GM19035 (cell line): ENCODE measurements at regions not wholly inside any gene's neighbourhood (a gene's known extent, or its start where the extent isn't known, plus 50 kb on each side); places are given as distances from the start of the nearest gene placed in this dataset.

ENCODE experiments used
- ATAC-seq: cut with Tn5 transposase; IDR thresholded peaks from one replicate; pipeline ENCODE4 v1.9.1; 2021; ENCODE audit not compliant: unreplicated experiment

DNA sequence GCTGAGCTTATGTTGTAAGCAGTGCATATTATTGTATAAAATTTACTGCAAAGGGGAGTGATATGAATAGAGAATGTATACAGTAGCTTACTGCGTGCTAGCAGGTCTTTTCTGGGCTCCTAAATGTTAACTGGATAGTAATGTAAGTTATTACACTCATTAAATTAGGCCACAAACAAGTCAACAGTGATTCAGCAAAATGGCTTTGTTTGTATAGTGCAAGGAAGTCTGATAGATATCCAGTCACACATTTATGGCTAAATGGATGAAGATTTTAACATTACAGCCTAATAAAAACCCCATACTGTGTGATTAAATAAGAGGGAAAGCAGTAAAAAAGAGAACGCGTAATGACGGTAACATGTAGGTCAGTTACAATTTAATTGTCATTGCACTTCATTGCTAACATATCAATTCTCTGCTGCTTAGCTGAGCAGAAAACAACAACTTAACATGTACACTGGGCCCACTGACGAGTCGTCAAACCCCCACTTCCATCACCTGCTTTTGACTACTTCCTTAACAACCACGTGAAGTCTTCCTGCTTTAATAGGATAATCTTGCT, 665.0 kb upstream of the FANCL start:
- no peak for ATAC-seq

DNA sequence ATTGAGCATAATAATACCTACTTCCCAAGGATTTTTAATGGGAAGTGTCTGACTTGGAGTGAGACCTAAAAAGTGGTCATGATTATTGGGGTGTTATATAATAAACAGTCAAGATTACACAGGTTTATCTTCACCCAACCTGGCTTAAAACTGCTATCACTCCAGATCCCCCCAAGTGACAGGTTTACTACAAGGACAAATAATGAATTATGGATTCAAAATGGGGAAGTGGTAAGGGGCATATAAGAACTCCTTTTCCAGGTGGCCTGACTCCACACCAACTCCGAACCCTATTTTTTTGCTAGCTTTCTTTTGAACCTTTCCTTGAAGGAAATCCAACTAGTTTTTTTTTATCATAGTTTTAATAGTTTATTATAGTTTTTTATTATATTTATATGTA, 663.0 kb upstream of the FANCL start:
- ATAC-seq: no peak

DNA sequence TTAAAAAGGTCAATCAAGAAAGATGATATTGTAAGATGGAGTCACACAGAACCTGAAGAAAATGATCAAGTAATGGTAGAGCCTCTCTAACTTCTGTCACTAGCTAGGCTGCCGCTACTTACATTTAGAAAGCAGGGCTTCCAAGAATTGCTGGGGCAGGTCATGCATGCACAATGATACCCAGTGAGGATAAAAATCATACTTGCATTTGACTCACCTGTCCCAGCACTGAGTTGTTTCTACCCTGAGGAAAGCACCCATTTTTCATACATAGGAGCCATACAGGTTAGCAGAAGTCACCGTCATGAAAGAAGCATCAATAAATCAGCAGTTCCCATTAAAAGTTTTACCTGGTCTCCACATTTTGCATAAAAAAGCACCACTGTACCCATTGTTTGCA, 662.3 kb upstream of the FANCL start:
- no peak for ATAC-seq

DNA sequence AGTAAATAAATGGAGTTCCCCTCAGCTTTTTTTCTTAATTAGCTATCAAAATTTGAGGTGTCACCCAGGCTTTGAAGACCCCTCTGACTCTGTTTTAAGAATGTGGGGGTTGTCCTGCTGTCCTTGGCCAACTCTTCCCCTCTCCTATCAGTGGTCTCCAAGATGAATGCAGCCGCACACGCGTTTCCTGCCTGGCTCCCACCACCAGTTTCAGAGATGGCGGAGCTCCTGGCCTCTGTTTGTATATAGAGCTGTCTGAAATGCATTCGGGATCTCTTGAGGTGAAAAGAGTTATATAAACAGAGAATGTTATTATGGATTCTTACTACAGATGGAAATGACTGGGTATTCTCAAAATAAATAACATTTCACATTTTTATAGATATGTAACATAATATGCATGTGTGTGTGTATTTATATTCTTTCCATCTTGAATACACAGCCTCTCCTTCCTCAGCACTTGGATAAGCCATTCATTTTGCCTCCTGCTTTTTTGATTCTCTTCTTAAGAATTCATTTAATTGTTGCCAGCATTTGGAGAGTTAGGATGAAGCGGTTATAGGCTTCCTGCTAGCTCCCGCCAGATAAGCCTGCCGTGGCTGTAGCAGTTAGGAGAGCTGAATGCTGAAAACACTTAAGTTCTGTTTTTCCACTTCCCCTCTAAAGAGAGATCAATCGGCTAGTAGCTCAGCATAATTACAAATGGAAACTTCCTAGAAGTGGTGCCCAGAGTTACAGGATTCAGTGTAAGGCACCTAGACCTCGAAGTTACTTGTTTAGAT, 659.3 kb upstream of the FANCL start:
- no peak for ATAC-seq

DNA sequence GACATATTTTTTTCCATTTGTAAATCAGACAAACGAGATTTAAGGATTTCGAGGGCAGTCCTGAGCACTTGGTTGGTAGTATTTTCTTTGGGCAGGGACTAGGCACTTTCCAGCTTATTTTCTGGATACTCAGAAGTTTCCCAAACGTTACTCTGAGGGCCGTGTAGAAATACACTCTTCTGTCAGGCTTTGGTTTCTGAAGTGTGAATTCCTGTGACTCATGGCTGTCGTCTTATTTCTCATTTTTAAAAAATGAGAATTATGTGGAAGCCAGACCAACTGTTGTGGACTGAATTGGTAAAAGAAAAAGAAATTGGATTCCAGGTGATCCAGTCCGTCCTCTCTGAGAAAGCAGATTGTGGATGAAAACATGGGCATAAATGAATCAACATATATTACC, 658.6 kb upstream of the FANCL start:
- no peak for ATAC-seq

DNA sequence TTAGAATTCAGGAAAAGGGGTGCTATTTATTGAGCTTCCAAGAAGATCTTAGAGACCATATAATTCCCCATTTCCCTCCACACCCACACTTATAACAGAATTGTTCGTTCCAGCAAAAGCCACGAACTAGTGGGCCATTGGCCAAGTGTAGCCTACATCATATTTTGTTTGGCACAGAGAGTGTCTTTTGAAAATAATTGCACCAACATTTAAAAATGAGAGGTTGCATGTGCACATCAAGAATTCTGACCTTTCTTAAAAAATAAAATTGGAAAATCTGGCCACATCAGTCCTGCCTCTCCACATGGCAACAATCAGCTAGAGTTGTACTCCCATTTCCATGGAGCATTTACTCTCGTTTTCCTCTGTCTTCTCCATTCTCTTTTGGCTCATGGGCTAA, 655.5 kb upstream of the FANCL start:
- ATAC-seq: no peak

DNA sequence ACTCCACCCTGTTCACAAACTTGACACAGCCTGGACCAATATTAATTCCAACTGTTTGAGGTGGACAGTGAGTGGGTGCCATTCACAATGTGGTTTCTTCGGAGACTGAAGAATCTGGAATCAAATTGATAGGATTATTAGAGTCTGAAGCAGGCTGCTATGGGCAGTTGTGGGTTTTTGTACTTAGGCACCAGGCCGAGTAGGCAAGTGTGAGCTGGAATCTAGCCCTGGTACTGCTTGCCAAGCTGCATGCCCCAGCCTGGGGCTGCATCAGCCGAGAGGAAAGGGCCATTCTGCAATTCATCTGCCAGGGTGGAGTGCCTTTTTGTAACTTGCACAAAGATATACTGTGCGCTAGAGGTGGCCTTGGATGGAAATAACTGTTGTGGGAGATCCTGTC, 654.7 kb upstream of the FANCL start:
- no peak for ATAC-seq

DNA sequence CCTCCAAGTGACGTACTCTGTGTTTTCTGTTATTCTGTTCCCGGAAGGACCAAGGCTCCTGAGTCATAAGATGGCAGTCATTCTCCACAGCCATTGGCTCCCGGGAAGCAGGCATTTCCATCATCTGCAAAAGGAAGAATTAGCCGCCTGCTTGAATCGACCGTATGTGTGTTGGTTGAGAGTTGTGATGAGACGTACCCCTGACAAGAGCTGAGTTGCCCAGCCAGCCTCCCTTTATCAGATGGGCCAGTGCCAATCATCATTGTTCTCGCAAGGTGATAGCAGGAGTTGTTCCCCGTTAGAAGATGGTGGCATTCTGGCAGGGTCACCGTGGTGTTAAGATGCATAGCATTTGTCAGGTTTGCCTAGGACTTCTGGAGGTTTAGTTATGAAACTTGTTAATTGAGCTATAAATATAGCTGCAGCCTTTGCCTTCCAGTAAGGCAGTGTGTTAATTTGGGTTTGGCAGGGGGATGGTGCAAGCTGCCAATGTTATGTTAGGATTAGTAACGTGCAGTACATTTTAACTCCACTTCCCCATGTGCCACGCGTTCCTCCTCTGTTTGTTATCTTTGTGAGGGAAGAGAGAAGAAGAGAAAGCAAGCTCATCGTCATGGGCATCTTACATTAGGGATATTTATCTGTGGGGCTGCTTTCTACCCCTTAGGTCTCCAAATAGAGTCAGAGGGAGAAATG, 652.7 kb upstream of the FANCL start:
- ATAC-seq: no peak

DNA sequence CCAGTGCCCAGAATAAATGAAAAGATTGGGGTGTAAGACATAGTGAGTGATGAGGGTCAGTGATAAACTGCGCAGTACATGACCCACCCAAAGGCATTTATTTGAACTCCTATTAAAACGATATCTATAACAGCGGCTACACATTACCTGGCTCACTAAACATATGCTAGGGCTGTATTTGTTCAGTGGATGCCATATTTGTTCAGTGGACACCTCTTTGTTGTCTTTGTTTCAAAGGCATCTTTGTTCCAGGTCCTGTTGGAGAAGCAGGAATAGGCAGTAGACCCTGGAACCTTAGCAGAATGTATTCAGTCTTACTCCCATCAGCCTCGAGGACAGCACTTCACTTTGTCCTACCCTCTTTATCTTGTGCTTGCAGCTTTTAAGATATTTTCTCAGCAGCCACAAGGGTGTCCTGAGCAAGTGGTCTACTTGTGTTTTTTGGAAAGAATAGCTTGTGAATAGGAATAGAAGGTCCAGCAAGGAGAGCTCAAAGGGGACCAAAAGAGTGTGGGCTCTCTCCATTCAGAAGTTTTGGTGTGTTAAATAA, 650.8 kb upstream of the FANCL start:
- ATAC-seq: no peak

DNA sequence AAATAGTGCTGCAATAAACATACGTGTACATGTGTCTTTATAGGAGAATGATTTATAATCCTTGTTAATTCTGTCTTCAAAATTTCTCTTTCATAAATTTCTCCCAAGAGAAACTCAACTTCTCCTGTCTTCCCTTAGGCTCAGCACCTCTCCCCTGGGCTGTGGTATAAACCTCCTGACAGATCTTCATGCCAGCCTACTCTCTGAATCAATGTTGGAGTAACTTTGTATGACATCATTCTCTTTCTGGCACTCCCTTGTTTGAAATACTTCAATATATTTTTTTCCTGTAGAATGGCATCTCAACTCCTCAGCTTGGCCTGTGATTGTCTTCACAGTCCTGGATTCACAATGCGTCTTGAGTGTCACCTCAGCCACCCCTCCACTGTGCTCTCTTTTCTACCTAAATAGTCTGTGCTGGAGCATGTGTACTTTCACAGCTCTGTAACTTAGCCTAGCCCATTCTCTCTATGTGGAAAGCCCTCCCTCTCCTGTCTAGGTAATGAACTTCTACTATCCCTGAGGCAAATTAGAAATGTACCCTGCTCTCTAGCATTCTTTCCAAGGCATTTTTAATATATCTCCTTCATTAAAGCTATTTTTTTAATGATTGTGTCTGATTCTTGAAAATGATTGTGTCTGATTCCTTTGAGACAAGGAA, 649.9 kb upstream of the FANCL start:
- no peak for ATAC-seq

DNA sequence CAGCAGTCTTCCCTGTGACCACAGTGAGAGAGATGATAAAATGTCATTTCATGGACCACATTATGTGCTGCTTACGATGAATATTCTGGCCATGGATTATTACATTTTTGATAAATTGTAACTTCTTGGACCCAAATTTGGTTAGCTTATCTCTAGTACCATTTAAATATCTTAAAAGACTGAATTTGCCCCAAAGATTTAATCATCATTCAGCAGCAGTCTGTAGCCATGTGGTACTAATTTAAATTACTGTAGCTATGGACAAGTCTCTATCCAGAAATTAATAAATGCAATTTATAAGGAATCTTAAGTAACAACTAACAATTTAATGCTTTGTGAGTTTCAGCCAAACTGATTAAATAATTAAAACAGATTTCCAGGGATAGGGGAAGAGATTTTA, 644.9 kb upstream of the FANCL start:
- no peak for ATAC-seq

DNA sequence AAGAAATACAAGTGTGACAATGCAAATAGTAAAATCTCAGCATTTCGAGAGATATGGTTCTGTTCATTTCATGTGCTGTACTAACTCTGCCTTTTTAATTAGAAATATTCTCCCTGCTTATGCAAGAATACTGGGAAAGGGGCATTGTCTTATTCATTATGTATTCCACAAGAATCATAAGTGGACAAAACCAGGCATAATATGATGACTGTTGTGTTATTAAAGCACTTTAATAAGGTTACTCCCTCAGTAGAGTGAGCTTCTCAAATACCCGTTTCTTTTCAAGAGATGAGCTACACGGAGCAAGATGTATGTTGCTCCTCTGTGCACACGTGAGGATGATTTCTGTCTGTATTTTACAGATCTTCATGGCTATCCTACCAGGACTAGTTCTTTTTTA, 638.7 kb upstream of the FANCL start:
- no peak for ATAC-seq

DNA sequence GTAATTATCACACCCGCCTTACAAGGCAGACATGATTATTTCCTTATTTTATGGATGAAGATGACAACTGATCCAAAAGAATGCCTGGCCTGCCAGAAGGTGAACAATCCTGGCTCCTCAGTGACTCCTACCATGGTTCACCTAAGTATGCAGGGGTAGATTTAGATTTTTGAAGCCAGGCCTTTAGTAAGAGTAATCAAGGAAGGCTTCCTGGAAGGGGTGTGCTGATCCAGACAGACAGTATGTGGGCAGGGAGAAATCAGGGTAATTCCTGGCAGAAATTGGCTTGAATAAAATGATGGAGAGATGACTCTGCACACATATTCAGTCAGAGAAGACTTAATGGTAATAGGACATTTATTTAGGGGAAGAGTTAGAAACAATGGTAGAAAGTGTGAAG, 637.7 kb upstream of the FANCL start:
- ATAC-seq: no peak

DNA sequence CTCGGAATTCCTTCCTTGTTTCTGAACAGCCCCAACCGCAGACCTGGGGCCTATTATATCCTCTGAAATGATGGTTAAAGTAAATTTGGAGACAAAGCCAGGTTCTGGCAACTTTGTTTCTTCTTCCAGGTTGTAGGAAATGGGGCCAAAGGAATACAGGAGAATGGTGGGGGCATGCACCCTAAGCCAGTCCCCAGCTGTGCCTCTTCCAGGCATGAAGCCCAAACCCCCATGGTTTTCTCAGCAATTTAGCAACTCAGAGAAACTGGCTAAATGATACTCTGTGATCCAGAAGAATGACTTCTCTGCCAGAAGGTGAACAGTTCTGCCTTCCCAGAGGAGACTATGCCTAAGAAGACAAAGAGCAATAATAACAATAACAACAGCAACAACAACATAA, 635.0 kb upstream of the FANCL start:
- ATAC-seq: no peak

DNA sequence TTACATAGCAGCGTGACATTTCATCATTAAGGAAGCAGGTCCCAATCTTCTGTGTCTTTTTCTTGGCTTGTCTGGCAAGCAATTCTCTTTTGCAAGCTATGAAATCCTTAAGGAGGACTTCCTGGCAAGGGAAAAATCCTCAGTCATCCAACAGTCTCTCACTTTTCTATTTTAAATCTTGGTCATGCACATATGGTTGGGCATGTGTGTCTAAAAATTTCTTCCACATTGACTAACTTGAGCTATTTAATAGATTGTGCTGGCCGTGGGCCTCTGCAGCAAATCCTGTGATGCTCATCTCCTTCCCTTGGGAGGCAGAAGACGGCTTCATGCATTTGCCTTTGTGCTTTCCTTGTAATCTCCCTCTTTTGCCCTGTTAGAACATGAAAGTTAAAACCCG, 634.3 kb upstream of the FANCL start:
- ATAC-seq: no peak

DNA sequence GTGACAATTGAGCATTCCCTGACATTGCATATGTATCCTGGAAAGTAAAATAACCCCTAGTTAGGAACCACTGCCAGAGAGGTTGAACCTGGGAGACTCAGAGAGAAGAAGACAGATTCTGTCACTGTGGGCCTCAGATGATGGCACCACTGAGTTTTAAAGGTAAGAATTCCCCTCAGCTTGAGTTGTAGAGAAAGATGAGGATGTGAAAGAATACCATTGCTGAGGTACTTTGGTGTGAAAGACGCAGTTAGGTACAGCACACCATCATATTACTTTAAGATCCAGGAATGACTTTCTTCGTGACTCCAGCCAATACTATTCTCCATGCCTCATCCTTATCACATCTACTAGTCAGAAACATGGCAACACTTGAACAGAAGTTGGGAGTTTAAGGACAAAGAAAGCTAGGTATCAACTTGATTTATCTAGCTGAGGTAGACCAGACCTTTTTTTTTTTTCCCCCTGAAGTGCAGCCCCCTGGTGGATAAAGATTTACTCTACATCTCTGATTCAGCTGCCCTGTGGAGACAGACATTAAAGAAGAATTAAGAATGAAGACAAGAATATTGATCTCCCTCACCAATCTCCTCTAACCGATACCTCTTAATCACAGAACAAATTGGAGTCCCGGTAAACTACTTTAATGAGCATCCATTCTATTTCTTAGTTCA, 630.5 kb upstream of the FANCL start:
- no peak for ATAC-seq

DNA sequence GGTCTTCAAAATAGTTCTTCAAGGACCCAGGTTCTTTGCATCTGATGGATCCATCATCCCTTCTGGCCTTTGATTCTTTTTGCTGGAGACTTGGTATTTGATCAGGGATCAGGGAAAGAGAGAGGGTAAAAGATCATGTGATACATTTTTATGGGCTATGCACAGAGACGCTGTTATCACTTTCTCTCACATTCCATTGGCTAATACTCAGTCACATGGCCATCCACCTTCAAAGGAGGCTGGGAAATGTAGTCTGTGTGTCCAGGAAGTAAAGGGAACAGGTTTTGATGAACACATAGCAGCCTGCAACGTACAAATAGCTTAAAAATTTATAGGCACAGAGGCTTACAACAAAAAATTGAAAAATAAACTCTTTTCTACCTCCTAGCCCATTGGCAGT, 629.6 kb upstream of the FANCL start:
- ATAC-seq: peak; percentile 76

DNA sequence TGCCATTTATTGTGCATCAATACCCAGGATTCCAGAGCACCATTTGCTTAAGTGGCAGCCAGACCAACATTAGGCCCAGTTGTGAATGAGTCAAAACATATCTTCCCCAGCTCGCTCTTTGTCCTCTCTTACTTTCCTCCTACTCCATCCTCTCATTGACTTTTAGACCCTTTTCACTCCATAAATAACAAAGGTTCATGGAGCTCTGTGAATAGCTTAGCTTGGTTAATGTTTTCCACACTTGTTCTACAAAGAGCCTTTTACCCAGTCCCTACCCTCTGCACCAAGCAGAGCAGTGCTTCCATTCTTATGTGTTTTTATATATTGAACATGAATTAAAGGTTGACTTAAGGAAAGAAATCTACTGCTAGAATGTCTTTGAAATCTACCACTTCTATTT, 625.8 kb upstream of the FANCL start:
- ATAC-seq: no peak

DNA sequence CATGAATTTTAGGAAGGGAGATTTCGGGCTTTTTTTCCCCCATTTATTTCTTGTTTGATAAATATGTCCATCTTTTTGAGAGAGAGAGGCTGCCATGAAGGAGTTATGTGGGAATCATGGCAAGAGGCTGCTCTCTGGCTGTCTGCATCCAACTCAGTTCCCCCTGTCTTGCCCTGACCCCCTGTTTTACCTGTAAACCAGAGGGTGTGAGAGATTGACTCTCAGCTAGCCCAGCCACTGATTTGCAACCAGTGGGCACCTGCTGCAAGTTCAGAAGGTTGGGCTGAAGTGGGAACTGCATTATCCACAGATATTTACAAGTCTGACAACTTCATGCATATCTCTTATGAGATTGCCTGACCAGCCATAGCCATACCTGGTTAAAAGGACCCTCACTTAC, 625.4 kb upstream of the FANCL start:
- ATAC-seq: no peak

DNA sequence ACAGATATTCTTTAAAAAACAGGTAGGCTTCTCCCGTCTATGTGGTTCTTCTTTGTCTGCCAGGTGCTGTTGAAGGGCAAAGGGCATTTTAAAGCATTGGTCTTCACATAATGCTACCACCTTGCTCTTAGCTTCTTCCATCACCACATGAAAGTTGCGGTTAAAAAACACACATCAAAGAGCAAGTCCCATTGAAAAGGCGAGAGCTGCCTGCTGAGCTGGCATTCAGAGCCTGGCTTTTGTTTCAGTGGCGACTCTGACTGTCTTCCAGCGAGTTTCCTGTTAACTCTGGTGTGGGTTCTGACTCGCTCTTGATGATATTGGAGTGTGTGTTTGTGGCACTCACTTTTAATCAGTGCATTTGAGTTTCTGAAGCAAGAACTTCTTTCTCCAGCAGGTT, 624.9 kb upstream of the FANCL start:
- ATAC-seq: no peak

DNA sequence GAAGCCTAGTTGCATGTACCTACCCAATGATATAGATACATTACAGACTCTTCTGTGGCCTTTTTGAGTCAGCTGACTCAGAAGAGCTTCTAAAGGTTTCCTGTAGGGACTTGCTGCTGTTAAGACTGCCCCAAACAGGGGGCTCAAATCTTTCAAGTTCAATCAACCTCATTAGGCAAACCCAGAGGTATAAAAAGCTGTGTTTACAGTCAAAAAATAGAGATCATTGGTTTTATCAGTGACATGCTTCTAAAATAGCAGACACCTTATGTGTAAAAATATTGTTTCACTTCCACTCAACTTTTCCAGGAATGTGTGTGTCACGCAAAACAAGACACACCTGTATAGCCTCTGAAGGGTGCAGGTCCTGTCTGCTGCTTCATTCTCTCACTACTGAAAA, 624.3 kb upstream of the FANCL start:
- peak; percentile 59 for ATAC-seq
